ENCODE measurements at regions not wholly inside any gene's neighbourhood (a gene's known extent, or its start where the extent isn't known, plus 50 kb on each side); places are given as distances from the start of the nearest gene placed in this dataset.
"Not testable (repeated sequence)": the region's sequence is repeated elsewhere in the genome, so short reads cannot be mapped to it uniquely, and the experiment has no call there.

- DNase-seq: no peak
Observed at GRCh38 chr17:53490447-53490968, 332.2 kb upstream of the KIF2B start.

GRCh38 chr17:53483704-53484103 is 339.0 kb upstream of the KIF2B start:
- DNase-seq: no peak

- no peak for DNase-seq
Observed at GRCh38 chr17:53475002-53475401, 347.7 kb upstream of the KIF2B start.

- DNase-seq: no peak
Observed at GRCh38 chr17:53472586-53472985, 350.1 kb upstream of the KIF2B start.

- no peak for DNase-seq
Observed at GRCh38 chr17:53471514-53471913, 351.2 kb upstream of the KIF2B start.

GRCh38 chr17:53470626-53471025 is 352.1 kb upstream of the KIF2B start:
- DNase-seq: no peak

GRCh38 chr17:53466733-53467132 is 356.0 kb upstream of the KIF2B start:
- DNase-seq: no peak

- not testable (repeated sequence) for DNase-seq
Observed at GRCh38 chr17:53464396-53464795, 358.3 kb upstream of the KIF2B start.

GRCh38 chr17:53463363-53463762 is 359.4 kb upstream of the KIF2B start:
- DNase-seq: no peak

- DNase-seq: no peak
Observed at GRCh38 chr17:53462393-53462811, 360.3 kb upstream of the KIF2B start.

- DNase-seq: not testable (repeated sequence)
Observed at GRCh38 chr17:53455943-53456342, 366.8 kb upstream of the KIF2B start.

GRCh38 chr17:53454337-53454736 is 368.4 kb upstream of the KIF2B start:
- no peak for DNase-seq

- DNase-seq: no peak
Observed at GRCh38 chr17:53449324-53449723, 373.4 kb upstream of the KIF2B start.

GRCh38 chr17:53428913-53429312 is 393.8 kb upstream of the KIF2B start:
- DNase-seq: no peak

- DNase-seq: no peak
Observed at GRCh38 chr17:53426505-53426904, 396.2 kb upstream of the KIF2B start.

GRCh38 chr17:53420035-53420641 is 402.6 kb upstream of the KIF2B start:
- no peak for DNase-seq

GRCh38 chr17:53409588-53409987 is 413.1 kb upstream of the KIF2B start:
- DNase-seq: no peak

- DNase-seq: no peak
Observed at GRCh38 chr17:53406907-53407306, 415.8 kb upstream of the KIF2B start.

- DNase-seq: no peak
Observed at GRCh38 chr17:53391197-53391596, 431.5 kb upstream of the KIF2B start.

- no peak for DNase-seq
Observed at GRCh38 chr17:53390575-53390974, 432.2 kb upstream of the KIF2B start.

GRCh38 chr17:53387745-53388144 is 435.0 kb upstream of the KIF2B start:
- no peak for DNase-seq

- no peak for DNase-seq
Observed at GRCh38 chr17:53353919-53354351, 468.8 kb upstream of the KIF2B start.

GRCh38 chr17:53344778-53345177 is 477.9 kb upstream of the KIF2B start:
- no peak for DNase-seq

GRCh38 chr17:53336281-53336680 is 486.4 kb upstream of the KIF2B start:
- DNase-seq: no peak

- DNase-seq: no peak
Observed at GRCh38 chr17:53335443-53335842, 487.3 kb upstream of the KIF2B start.

All from right kidney (tissue), 1 donor.